ENCODE measurements at regions not wholly inside any gene's neighbourhood (a gene's known extent, or its start where the extent isn't known, plus 50 kb on each side); places are given as distances from the start of the nearest gene placed in this dataset.

DNA sequence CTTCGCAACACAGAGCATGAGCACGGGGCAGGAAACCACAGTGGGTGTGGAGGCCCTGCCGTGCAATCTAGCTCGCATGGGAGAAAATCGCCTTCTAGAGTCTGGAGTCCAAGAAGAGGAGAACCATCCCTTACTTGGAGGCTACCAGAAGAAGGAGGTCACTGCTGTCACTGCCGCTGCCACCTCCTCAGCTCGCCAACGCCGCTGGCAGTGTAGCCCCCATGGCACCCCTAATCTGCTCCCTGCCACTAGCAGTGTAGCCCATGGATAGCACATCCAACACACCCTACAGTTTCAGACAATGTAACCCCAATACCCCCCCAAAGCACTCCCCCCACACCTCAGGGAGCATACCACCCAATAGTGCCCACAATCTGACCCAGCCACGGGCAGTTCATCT lies 438.0 kb upstream of the ZNF337 start:
- TF ChIP-seq, protein P1, sequence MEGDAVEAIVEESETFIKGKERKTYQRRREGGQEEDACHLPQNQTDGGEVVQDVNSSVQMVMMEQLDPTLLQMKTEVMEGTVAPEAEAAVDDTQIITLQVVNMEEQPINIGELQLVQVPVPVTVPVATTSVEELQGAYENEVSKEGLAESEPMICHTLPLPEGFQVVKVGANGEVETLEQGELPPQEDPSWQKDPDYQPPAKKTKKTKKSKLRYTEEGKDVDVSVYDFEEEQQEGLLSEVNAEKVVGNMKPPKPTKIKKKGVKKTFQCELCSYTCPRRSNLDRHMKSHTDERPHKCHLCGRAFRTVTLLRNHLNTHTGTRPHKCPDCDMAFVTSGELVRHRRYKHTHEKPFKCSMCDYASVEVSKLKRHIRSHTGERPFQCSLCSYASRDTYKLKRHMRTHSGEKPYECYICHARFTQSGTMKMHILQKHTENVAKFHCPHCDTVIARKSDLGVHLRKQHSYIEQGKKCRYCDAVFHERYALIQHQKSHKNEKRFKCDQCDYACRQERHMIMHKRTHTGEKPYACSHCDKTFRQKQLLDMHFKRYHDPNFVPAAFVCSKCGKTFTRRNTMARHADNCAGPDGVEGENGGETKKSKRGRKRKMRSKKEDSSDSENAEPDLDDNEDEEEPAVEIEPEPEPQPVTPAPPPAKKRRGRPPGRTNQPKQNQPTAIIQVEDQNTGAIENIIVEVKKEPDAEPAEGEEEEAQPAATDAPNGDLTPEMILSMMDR (IDR thresholded peaks at IDR 0.05), result no peak
- TF ChIP-seq POLR2A (IDR thresholded peaks at IDR 0.05), result no peak

Measured in testis (tissue), 2 donors.